IMR-90 (cell line): ENCODE measurements at regions not wholly inside any gene's neighbourhood (a gene's known extent, or its start where the extent isn't known, plus 50 kb on each side); places are given as distances from the start of the nearest gene placed in this dataset.
A peak's percentile ranks its signal among the peaks of the same experiment; 100 is the strongest.

Experiments
- ATAC-seq: fragments of 200-7000 bp; cut with Tn5 transposase; 2 replicates; pipeline ENCODE4 v1.9.1; 2020; ENCODE audit warnings: low read depth, mild to moderate bottlenecking, moderate library complexity
- BruUV-seq: library from RNA; stranded (reverse); fragments of 400-500 nt; replicated peaks from 2 replicates; lab custom pipeline; 2021; lab: Mats Ljungman, UMichigan
- CTCF ChIA-PET: fragments of 300-600 bp; formaldehyde crosslinking; extraction: SDS; loops from one replicate; lab custom pipeline; 2021; ENCODE audit warnings: antibody characterized with exemption; lab: Yijun Ruan, JAX
- POLR2A ChIA-PET: fragments of 300-600 bp; sonication (Branson Sonifier 250); formaldehyde crosslinking; loops from one replicate; lab custom pipeline; 2022; ENCODE audit warnings: antibody characterized with exemption; ENCODE audit not compliant: unreplicated experiment; lab: Charles Lee
- DNase-seq: peaks from one replicate; pipeline ENCODE4 v3.0.0; 2013
- H2AFZ ChIP-seq: replicated peaks from 2 replicates; pipeline ENCODE3; 2013; ENCODE audit warnings: low read length, mild to moderate bottlenecking; ENCODE audit not compliant: poor library complexity
- H2AK5ac ChIP-seq: 2 replicates; pipeline ENCODE4 v1.6.1; 2013; ENCODE audit warnings: low read depth, low read length, inconsistent platforms
- H2AK9ac ChIP-seq: replicated peaks from 2 replicates; pipeline ENCODE3; 2013; ENCODE audit warnings: mild to moderate bottlenecking, low read depth, low read length, moderate library complexity; ENCODE audit not compliant: poor library complexity
- H2BK120ac ChIP-seq: 2 replicates; pipeline ENCODE4 v1.6.1; 2013; ENCODE audit warnings: low read depth, low read length, inconsistent platforms
- H2BK15ac ChIP-seq: 3 replicates; pipeline ENCODE4 v1.6.1; 2013; ENCODE audit warnings: low read depth, low read length, inconsistent platforms
- H2BK20ac ChIP-seq: 2 replicates; pipeline ENCODE4 v1.6.1; 2013; ENCODE audit warnings: low read depth, mild to moderate bottlenecking, inconsistent platforms, low read length, moderate library complexity
- H2BK5ac ChIP-seq: 2 replicates; pipeline ENCODE4 v1.6.1; 2013; ENCODE audit warnings: mild to moderate bottlenecking, low read depth, low read length, inconsistent platforms; ENCODE audit not compliant: poor library complexity, severe bottlenecking
- H3K14ac ChIP-seq: replicated peaks from 2 replicates; pipeline ENCODE4 v1.6.1; 2013; ENCODE audit warnings: low read depth, low read length, inconsistent platforms
- H3K18ac ChIP-seq: 2 replicates; pipeline ENCODE4 v1.6.1; 2013; ENCODE audit warnings: low read depth, low read length, control low read depth
- H3K23ac ChIP-seq: 2 replicates; pipeline ENCODE4 v1.6.1; 2013; ENCODE audit warnings: low read depth, low read length, inconsistent platforms
- H3K27ac ChIP-seq: 2 replicates; pipeline ENCODE4 v1.5.1; 2013; ENCODE audit warnings: mild to moderate bottlenecking, control low read depth, low read length; ENCODE audit not compliant: insufficient read depth
- H3K27me3 ChIP-seq: 2 replicates; pipeline ENCODE4 v1.6.1; 2013; ENCODE audit warnings: low read length; ENCODE audit not compliant: control insufficient read depth, insufficient read depth
- H3K36me3 ChIP-seq: 2 replicates; pipeline ENCODE4 v1.6.1; 2013; ENCODE audit warnings: low read length, mixed read lengths; ENCODE audit not compliant: control insufficient read depth, insufficient read depth
- H3K4ac ChIP-seq: 2 replicates; pipeline ENCODE4 v1.6.1; 2013; ENCODE audit warnings: low read depth, low read length, inconsistent platforms
- H3K4me1 ChIP-seq: 2 replicates; pipeline ENCODE4 v1.6.1; 2013; ENCODE audit warnings: low read length, mixed read lengths; ENCODE audit not compliant: control insufficient read depth, insufficient read depth
- H3K4me2 ChIP-seq: 2 replicates; pipeline ENCODE4 v1.6.1; 2013; ENCODE audit warnings: low read depth, mild to moderate bottlenecking, control low read depth, low read length, moderate library complexity
- H3K4me3 ChIP-seq: 2 replicates; pipeline ENCODE4 v1.5.1; 2013; ENCODE audit warnings: low read depth, mild to moderate bottlenecking, control low read depth, low read length, moderate library complexity; ENCODE audit not compliant: insufficient read depth
- H3K56ac ChIP-seq: 2 replicates; pipeline ENCODE4 v1.6.1; 2013; ENCODE audit warnings: low read length, inconsistent platforms; ENCODE audit not compliant: insufficient read depth; ENCODE audit errors: extremely low read depth
- H3K79me1 ChIP-seq, 2 experiments: 2 replicates each; pipeline ENCODE4 v1.6.1; 2013; ENCODE audit warnings: low read length in 2 of 2, inconsistent platforms in 1 of 2, low read depth in 1 of 2
- H3K9ac ChIP-seq: 2 replicates; pipeline ENCODE4 v1.6.1; 2013; ENCODE audit warnings: low read depth, low read length, control low read depth
- H3K9me1 ChIP-seq: 2 replicates; pipeline ENCODE4 v1.6.1; 2013; ENCODE audit warnings: low read length, inconsistent platforms; ENCODE audit not compliant: insufficient read depth
- H3K9me3 ChIP-seq: 2 replicates; pipeline ENCODE4 v1.6.1; 2013; ENCODE audit warnings: low read length; ENCODE audit not compliant: control insufficient read depth, insufficient read depth
- H4K20me1 ChIP-seq: 2 replicates; pipeline ENCODE4 v1.6.1; 2013; ENCODE audit warnings: low read length, inconsistent platforms; ENCODE audit not compliant: insufficient read depth
- H4K5ac ChIP-seq: 2 replicates; pipeline ENCODE4 v1.6.1; 2013; ENCODE audit warnings: mild to moderate bottlenecking, low read depth, low read length, control low read depth
- H4K8ac ChIP-seq, 2 experiments: 2 replicates each; pipeline ENCODE4 v1.6.1; 2013; ENCODE audit warnings: low read depth in 2 of 2, low read length in 2 of 2, control low read depth in 1 of 2, inconsistent platforms in 1 of 2
- H4K91ac ChIP-seq: 2 replicates; pipeline ENCODE4 v1.6.1; 2013; ENCODE audit warnings: low read depth, low read length, inconsistent platforms; ENCODE audit not compliant: insufficient read depth
- FOS ChIP-seq: fragments of 150-350 bp; IDR thresholded peaks from 2 replicates; pipeline ENCODE4 v1.6.1; 2016; ENCODE audit warnings: low read depth, low read length
- MAZ ChIP-seq: IDR thresholded peaks from 2 replicates; pipeline ENCODE4 v1.6.1; 2012; ENCODE audit warnings: low read depth, mild to moderate bottlenecking, low read length, improper control_type of control experiment, moderate library complexity, borderline replicate concordance
- RAD21 ChIP-seq: IDR thresholded peaks from 2 replicates; pipeline ENCODE4 v1.6.1; 2012; ENCODE audit warnings: low read length, improper control_type of control experiment
- RFX5 ChIP-seq: IDR thresholded peaks from 2 replicates; pipeline ENCODE4 v1.8.0; 2012; ENCODE audit warnings: low read depth, mild to moderate bottlenecking, low read length, moderate library complexity
- SMC3 ChIP-seq: fragments of 150-350 bp; IDR thresholded peaks from 2 replicates; pipeline ENCODE4 v1.6.1; 2016; ENCODE audit warnings: low read depth, mild to moderate bottlenecking, antibody characterized with exemption, low read length, moderate library complexity
- WGBS, 2 experiments: methylation state at CpG; one replicate each; pipeline versions ENCODE4 v1.1.5 to v1.1.7; 2013; ENCODE audit warnings: missing lambda C conversion rate in 2 of 2; ENCODE audit not compliant: insufficient read length in 1 of 2; ENCODE audit errors: extremely low coverage in 2 of 2; 5-methylcytosine and 5-hydroxymethylcytosine counted together
- dilution Hi-C: fragments of 300-500 bp; cut with HindIII; formaldehyde crosslinking; loops from one replicate; pipeline ENCODE4 v1.14.3; 2018; ENCODE audit warnings: low sequenced_read_pairs; ENCODE audit not compliant: unreplicated experiment
- in situ Hi-C: fragments of 300-500 bp; cut with MboI; formaldehyde crosslinking; loops from 3 replicates; pipeline ENCODE4 v1.14.3; 2019; ENCODE audit warnings: low sequenced_read_pairs, inconsistent platforms, mixed read lengths
- intact Hi-C: fragments of 100-400 bp; cut with micrococcal nuclease; formaldehyde crosslinking; loops from 2 replicates; pipeline ENCODE4 v1.10.0; 2022
- TF ChIP-seq, protein P1 (sequence below): fragments of 150-350 bp; IDR thresholded peaks from 2 replicates; pipeline ENCODE4 v1.6.1; 2017; ENCODE audit warnings: mild to moderate bottlenecking, antibody characterized with exemption, low read length, low read depth

DNA sequence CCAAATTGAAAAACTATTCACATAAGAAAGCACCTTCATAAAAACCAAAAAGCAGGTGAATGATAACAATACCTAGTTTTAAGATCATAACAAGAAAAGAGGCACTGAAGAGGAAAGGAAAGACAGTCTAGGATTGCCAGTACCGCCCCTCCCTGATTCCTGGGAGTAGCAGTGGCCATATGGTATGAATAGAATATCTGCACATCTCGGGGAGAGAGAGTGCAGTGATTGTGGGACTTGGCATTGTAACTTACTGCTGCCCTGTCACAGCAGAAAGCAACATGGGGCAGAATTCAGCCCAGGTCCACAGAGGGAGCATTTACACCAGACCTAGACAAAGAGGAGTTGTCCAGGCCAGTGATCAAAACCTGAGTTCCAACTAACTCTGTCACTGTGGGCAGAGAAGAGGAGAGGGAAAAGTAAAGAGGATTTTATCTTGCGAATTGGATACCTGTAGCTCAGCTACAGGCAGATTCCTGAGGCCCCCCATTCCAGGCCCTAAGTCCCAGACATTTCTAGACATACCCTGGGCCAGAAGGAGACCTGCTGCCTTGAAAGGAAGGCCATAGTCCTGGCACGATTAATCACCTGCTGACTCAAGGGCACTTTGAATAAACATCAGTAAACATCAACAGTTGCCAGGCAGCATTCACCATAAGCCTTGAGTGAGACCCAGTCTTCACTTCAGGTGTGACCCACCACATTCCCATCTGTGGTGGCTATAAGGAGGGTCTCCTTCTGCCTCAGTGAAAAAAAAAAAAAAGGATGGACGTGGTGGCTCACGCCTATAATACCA, 397.5 kb downstream of the TGFB2 start:
- H3K27me3 ChIP-seq: no peaks in the 10 kb centered on the region
- H3K4me2 ChIP-seq: no peak overlapping the region
- no peak overlapping the region for H3K9ac ChIP-seq
- no peaks in the 10 kb centered on the region for H3K79me1 ChIP-seq
- H2AK9ac ChIP-seq: no peak overlapping the region
- ATAC-seq: no peak
- ChIA-PET CTCF (no interaction called here), POLR2A (no interaction called here)
- no peak overlapping the region for H3K23ac ChIP-seq
- intact Hi-C loops (no loop called here), in situ Hi-C loops (no loop called here), dilution Hi-C loops (no loop called here)
- H4K5ac ChIP-seq: 0 out of 2 replicates have a peak overlapping the region, but pooled peaks have one; percentile 22
- no peaks in the 10 kb centered on the region for H3K9me1 ChIP-seq
- H3K9me3 ChIP-seq: no peaks in the 10 kb centered on the region
- no peak overlapping the region for H3K56ac ChIP-seq
- BruUV-seq: no TSS peak
- peak overlapping the region; percentile 3; the same call in 1 of the 2 replicates for H2AK5ac ChIP-seq
- DNase-seq: no peak
- H2BK5ac ChIP-seq: peak overlapping the region; percentile 5
- H3K14ac ChIP-seq: peak overlapping the region; percentile 22; the same call in 1 of the 2 replicates
- no CpG with 5 or more reads among the region's 6 CpGs for WGBS, 2 experiments
- H2BK120ac ChIP-seq: peak overlapping the region; percentile 30
- no peaks in the 10 kb centered on the region for H3K36me3 ChIP-seq
- H4K91ac ChIP-seq: peak overlapping the region; percentile 62; the same call in 1 of the 2 replicates
- H2AFZ ChIP-seq: peak overlapping the region; percentile 29
- H4K20me1 ChIP-seq: no peaks in the 10 kb centered on the region
- no peak overlapping the region for H3K27ac ChIP-seq
- H2BK15ac ChIP-seq: peak overlapping the region; percentile 4; the same call in 2 of the 3 replicates
- no peak overlapping the region for H3K4me3 ChIP-seq
- H3K4ac ChIP-seq: peak overlapping the region; percentile 49
- peak overlapping the region; percentile 38 for H2BK20ac ChIP-seq
- TF ChIP-seq MAZ (no peak), RFX5 (peak; percentile 69; the same call in 1 of the 2 replicates), SMC3 (no peak), FOS (no peak), RAD21 (no peak)
- TF ChIP-seq, protein P1, sequence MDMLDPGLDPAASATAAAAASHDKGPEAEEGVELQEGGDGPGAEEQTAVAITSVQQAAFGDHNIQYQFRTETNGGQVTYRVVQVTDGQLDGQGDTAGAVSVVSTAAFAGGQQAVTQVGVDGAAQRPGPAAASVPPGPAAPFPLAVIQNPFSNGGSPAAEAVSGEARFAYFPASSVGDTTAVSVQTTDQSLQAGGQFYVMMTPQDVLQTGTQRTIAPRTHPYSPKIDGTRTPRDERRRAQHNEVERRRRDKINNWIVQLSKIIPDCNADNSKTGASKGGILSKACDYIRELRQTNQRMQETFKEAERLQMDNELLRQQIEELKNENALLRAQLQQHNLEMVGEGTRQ: no peak
- no peak overlapping the region; a peak in 1 of 4 replicates for H4K8ac ChIP-seq
- peak overlapping the region; percentile 53 for H3K18ac ChIP-seq
- H3K4me1 ChIP-seq: no peaks in the 10 kb centered on the region; the same call in 1 of the 2 replicates
